ENCODE measurements at regions not wholly inside any gene's neighbourhood (a gene's known extent, or its start where the extent isn't known, plus 50 kb on each side); places are given as distances from the start of the nearest gene placed in this dataset.

GRCh38 chr12:124442772-124443445 is 124.5 kb downstream of the NCOR2 start:
- ATAC-seq = no peak
- no peak for TF ChIP-seq POLR2AphosphoS5 (IDR thresholded peaks at IDR 0.05; ENCODE audit: low read depth, low read length)
- no peak for TF ChIP-seq REST (IDR thresholded peaks at IDR 0.05; ENCODE audit: insufficient read depth in 1 of 2, low read depth in 2 of 2, low read length in 1 of 2)
- TF ChIP-seq TCF7L2 (IDR thresholded peaks at IDR 0.05; ENCODE audit: low read depth, low read length) = no peak
- no peak for TF ChIP-seq SIN3A (IDR thresholded peaks at IDR 0.05; ENCODE audit: borderline replicate concordance, insufficient read depth, low read depth, low read length)
- TF ChIP-seq CTCF (IDR thresholded peaks at IDR 0.05) = no peak
- intact Hi-C loops (cut with micrococcal nuclease; ENCODE audit: unreplicated experiment) (no loop called here), in situ Hi-C loops (cut with HindIII; ENCODE audit: low pct_unique_long_range_greater_than_20kb, low sequenced_read_pairs) (no loop called here)
- no peak overlapping the region for H3K4me3 ChIP-seq (ENCODE audit: low read depth in 2 of 2, low read length in 2 of 2)
- CTCF ChIA-PET = no interaction called here
- H3K36me3 ChIP-seq (ENCODE audit: control insufficient read depth, insufficient read depth, low read length) = no peaks in the 10 kb centered on the region
- POLR2A ChIA-PET = interaction anchor here (0.6 kb wide), 2 partner anchors 23 to 31 kb away, joined by 5 to 9 read pairs; no protein-coding TSS in a partner anchor
- no peaks in the 10 kb centered on the region for H3K27me3 ChIP-seq (ENCODE audit: control insufficient read depth, insufficient read depth, low read length)
- no peak overlapping the region for H3K27ac ChIP-seq (ENCODE audit: low read length)
- H3K4me1 ChIP-seq (ENCODE audit: control insufficient read depth, insufficient read depth, low read length) = no peaks in the 10 kb centered on the region
- no TSS peak for BruUV-seq (replicated peaks)
- H3K9me3 ChIP-seq (ENCODE audit: control insufficient read depth, insufficient read depth, low read depth, low read length) = no peaks in the 10 kb centered on the region
- DNase-seq (ENCODE audit: low read depth, low spot score) = no peak

- no TSS peak for BruUV-seq (replicated peaks)
- no peaks in the 10 kb centered on the region for H3K27me3 ChIP-seq (ENCODE audit: control insufficient read depth, insufficient read depth, low read length)
- intact Hi-C loops (cut with micrococcal nuclease; ENCODE audit: unreplicated experiment) (no loop called here), in situ Hi-C loops (cut with HindIII; ENCODE audit: low pct_unique_long_range_greater_than_20kb, low sequenced_read_pairs) (no loop called here)
- H3K4me1 ChIP-seq (ENCODE audit: control insufficient read depth, insufficient read depth, low read length) = no peaks in the 10 kb centered on the region
- ChIA-PET CTCF (no interaction called here), POLR2A (interaction anchor here (0.6 kb wide), 1 partner anchor 24 kb away, joined by 9 read pairs; no protein-coding TSS in a partner anchor)
- H3K36me3 ChIP-seq (ENCODE audit: control insufficient read depth, insufficient read depth, low read length) = no peaks in the 10 kb centered on the region
- ATAC-seq (no peak), DNase-seq (ENCODE audit: low read depth, low spot score) (no peak)
- no peak overlapping the region for H3K4me3 ChIP-seq (ENCODE audit: low read depth in 2 of 2, low read length in 2 of 2)
- TF ChIP-seq SIN3A (IDR thresholded peaks at IDR 0.05; ENCODE audit: borderline replicate concordance, insufficient read depth, low read depth, low read length) = no peak
- no peak for TF ChIP-seq REST (IDR thresholded peaks at IDR 0.05; ENCODE audit: insufficient read depth in 1 of 2, low read depth in 2 of 2, low read length in 1 of 2)
- TF ChIP-seq POLR2AphosphoS5 (IDR thresholded peaks at IDR 0.05; ENCODE audit: low read depth, low read length) = no peak
- TF ChIP-seq TCF7L2 (IDR thresholded peaks at IDR 0.05; ENCODE audit: low read depth, low read length) = no peak
- TF ChIP-seq CTCF (IDR thresholded peaks at IDR 0.05) = no peak
- H3K27ac ChIP-seq (ENCODE audit: low read length) = no peak overlapping the region
- no peaks in the 10 kb centered on the region for H3K9me3 ChIP-seq (ENCODE audit: control insufficient read depth, insufficient read depth, low read depth, low read length)
These were observed 125.1 kb downstream of the NCOR2 start for GRCh38 chr12:124442281-124442680.

Measured in Panc1 (cell line).